ENCODE measurements at regions not wholly inside any gene's neighbourhood (a gene's known extent, or its start where the extent isn't known, plus 50 kb on each side); places are given as distances from the start of the nearest gene placed in this dataset.
"Not testable (repeated sequence)": the region's sequence is repeated elsewhere in the genome, so short reads cannot be mapped to it uniquely, and the experiment has no call there.

- Mint-ChIP-seq H3K27me3 (no peaks in the 10 kb centered on the region), H3K4me3 (no peak overlapping the region), H3K4me1 (no peaks in the 10 kb centered on the region)
Observed at GRCh38 chrX:40418146-40418812, 162.5 kb upstream of the ATP6AP2 start.

GRCh38 chrX:40415675-40416074 is 165.1 kb upstream of the ATP6AP2 start:
- Mint-ChIP-seq H3K4me3 (no peak overlapping the region), H3K27ac (no peak overlapping the region), H3K27me3 (no peaks in the 10 kb centered on the region), H3K36me3 (no peaks in the 10 kb centered on the region), H3K4me1 (no peaks in the 10 kb centered on the region), H3K9me3 (no peaks in the 10 kb centered on the region)

More at GRCh38 chrX:40418146-40418812, 162.5 kb upstream of the ATP6AP2 start:
- Mint-ChIP-seq H3K27ac (no peak overlapping the region), H3K36me3 (no peaks in the 10 kb centered on the region), H3K9me3 (no peaks in the 10 kb centered on the region)

GRCh38 chrX:40414335-40414734 is 166.4 kb upstream of the ATP6AP2 start:
- Mint-ChIP-seq H3K4me1 (no peaks in the 10 kb centered on the region), H3K27ac (no peak overlapping the region), H3K4me3 (no peak overlapping the region), H3K9me3 (no peaks in the 10 kb centered on the region), H3K27me3 (no peaks in the 10 kb centered on the region), H3K36me3 (no peaks in the 10 kb centered on the region)

- H3K4me3 Mint-ChIP-seq: no peak overlapping the region
- no peak overlapping the region for H3K27ac Mint-ChIP-seq
- no peaks in the 10 kb centered on the region for H3K4me1 Mint-ChIP-seq
- H3K27me3 Mint-ChIP-seq: no peaks in the 10 kb centered on the region
- no peaks in the 10 kb centered on the region for H3K9me3 Mint-ChIP-seq
- H3K36me3 Mint-ChIP-seq: no peaks in the 10 kb centered on the region
Observed at GRCh38 chrX:40411340-40412111, 169.2 kb upstream of the ATP6AP2 start.

- Mint-ChIP-seq H3K27me3 (no peaks in the 10 kb centered on the region), H3K27ac (no peak overlapping the region), H3K36me3 (no peaks in the 10 kb centered on the region), H3K9me3 (no peaks in the 10 kb centered on the region), H3K4me1 (no peaks in the 10 kb centered on the region), H3K4me3 (no peak overlapping the region)
Observed at GRCh38 chrX:40410859-40411258, 169.9 kb upstream of the ATP6AP2 start.

GRCh38 chrX:40406330-40406859 is 174.4 kb upstream of the ATP6AP2 start:
- Mint-ChIP-seq H3K36me3 (no peaks in the 10 kb centered on the region), H3K4me3 (no peak overlapping the region), H3K4me1 (no peaks in the 10 kb centered on the region), H3K27ac (no peak overlapping the region), H3K27me3 (no peaks in the 10 kb centered on the region), H3K9me3 (no peaks in the 10 kb centered on the region)

GRCh38 chrX:40405399-40405798 is 175.4 kb upstream of the ATP6AP2 start:
- Mint-ChIP-seq H3K27ac (no peak overlapping the region), H3K9me3 (no peaks in the 10 kb centered on the region), H3K36me3 (no peaks in the 10 kb centered on the region), H3K27me3 (no peaks in the 10 kb centered on the region), H3K4me3 (no peak overlapping the region), H3K4me1 (no peaks in the 10 kb centered on the region)

- H3K4me1 Mint-ChIP-seq: no peaks in the 10 kb centered on the region
- H3K9me3 Mint-ChIP-seq: no peaks in the 10 kb centered on the region
- no peak overlapping the region for H3K27ac Mint-ChIP-seq
- H3K36me3 Mint-ChIP-seq: no peaks in the 10 kb centered on the region
- H3K4me3 Mint-ChIP-seq: no peak overlapping the region
- H3K27me3 Mint-ChIP-seq: no peaks in the 10 kb centered on the region
Observed at GRCh38 chrX:40403757-40404156, 177.0 kb upstream of the ATP6AP2 start.

GRCh38 chrX:40402831-40403533 is 177.8 kb upstream of the ATP6AP2 start:
- Mint-ChIP-seq H3K9me3 (no peaks in the 10 kb centered on the region), H3K27me3 (no peaks in the 10 kb centered on the region), H3K4me1 (no peaks in the 10 kb centered on the region), H3K27ac (no peak overlapping the region), H3K4me3 (no peak overlapping the region), H3K36me3 (no peaks in the 10 kb centered on the region)

GRCh38 chrX:40395102-40395501 is 185.7 kb upstream of the ATP6AP2 start:
- Mint-ChIP-seq H3K27ac (no peak overlapping the region), H3K27me3 (no peaks in the 10 kb centered on the region), H3K36me3 (no peaks in the 10 kb centered on the region), H3K4me1 (no peaks in the 10 kb centered on the region), H3K9me3 (no peaks in the 10 kb centered on the region), H3K4me3 (no peak overlapping the region)

GRCh38 chrX:40394302-40394701 is 186.5 kb upstream of the ATP6AP2 start:
- no peaks in the 10 kb centered on the region for H3K9me3 Mint-ChIP-seq
- no peaks in the 10 kb centered on the region for H3K36me3 Mint-ChIP-seq
- no peaks in the 10 kb centered on the region for H3K27me3 Mint-ChIP-seq
- H3K4me1 Mint-ChIP-seq: no peaks in the 10 kb centered on the region
- H3K27ac Mint-ChIP-seq: no peak overlapping the region
- H3K4me3 Mint-ChIP-seq: no peak overlapping the region

- Mint-ChIP-seq H3K4me1 (no peaks in the 10 kb centered on the region), H3K36me3 (no peaks in the 10 kb centered on the region), H3K27me3 (no peaks in the 10 kb centered on the region)
Observed at GRCh38 chrX:40392599-40392998, 188.2 kb upstream of the ATP6AP2 start.

GRCh38 chrX:40391662-40392061 is 189.1 kb upstream of the ATP6AP2 start:
- no peak overlapping the region for H3K4me3 Mint-ChIP-seq
- no peaks in the 10 kb centered on the region for H3K27me3 Mint-ChIP-seq
- H3K9me3 Mint-ChIP-seq: no peaks in the 10 kb centered on the region
- H3K4me1 Mint-ChIP-seq: no peaks in the 10 kb centered on the region
- H3K36me3 Mint-ChIP-seq: no peaks in the 10 kb centered on the region
- no peak overlapping the region for H3K27ac Mint-ChIP-seq

More at GRCh38 chrX:40392599-40392998, 188.2 kb upstream of the ATP6AP2 start:
- Mint-ChIP-seq H3K9me3 (no peaks in the 10 kb centered on the region), H3K27ac (no peak overlapping the region), H3K4me3 (no peak overlapping the region)

GRCh38 chrX:40389555-40389954 is 191.2 kb upstream of the ATP6AP2 start:
- H3K4me3 Mint-ChIP-seq: no peak overlapping the region
- no peaks in the 10 kb centered on the region for H3K36me3 Mint-ChIP-seq
- H3K9me3 Mint-ChIP-seq: no peaks in the 10 kb centered on the region
- H3K27ac Mint-ChIP-seq: no peak overlapping the region
- no peaks in the 10 kb centered on the region for H3K4me1 Mint-ChIP-seq
- no peaks in the 10 kb centered on the region for H3K27me3 Mint-ChIP-seq

GRCh38 chrX:40388441-40388840 is 192.3 kb upstream of the ATP6AP2 start:
- H3K36me3 Mint-ChIP-seq: no peaks in the 10 kb centered on the region
- H3K9me3 Mint-ChIP-seq: no peaks in the 10 kb centered on the region
- no peak overlapping the region for H3K4me3 Mint-ChIP-seq
- no peak overlapping the region for H3K27ac Mint-ChIP-seq
- no peaks in the 10 kb centered on the region for H3K4me1 Mint-ChIP-seq
- H3K27me3 Mint-ChIP-seq: no peaks in the 10 kb centered on the region

- not testable (repeated sequence) for H3K4me1 Mint-ChIP-seq, H3K27ac Mint-ChIP-seq, H3K4me3 Mint-ChIP-seq, H3K36me3 Mint-ChIP-seq, H3K9me3 Mint-ChIP-seq, H3K27me3 Mint-ChIP-seq
Observed at GRCh38 chrX:40387869-40388268, 192.9 kb upstream of the ATP6AP2 start.
